Neural cell (in vitro differentiated cells): ENCODE measurements at regions not wholly inside any gene's neighbourhood (a gene's known extent, or its start where the extent isn't known, plus 50 kb on each side); places are given as distances from the start of the nearest gene placed in this dataset.

Source experiments
- H2AFZ ChIP-seq: fragments of 200-600, 300-800 bp; sonication (generic), shearing (Covaris generic); 2 replicates; pipeline ENCODE4 v1.6.0; 2014; ENCODE audit warnings: low read depth, mild to moderate bottlenecking, antibody characterized with exemption, low read length, moderate library complexity
- H3F3A ChIP-seq: fragments of 200-600 bp; shearing (Covaris generic); 2 replicates; pipeline ENCODE4 v1.6.1; 2016; ENCODE audit warnings: mild to moderate bottlenecking, moderate library complexity, mixed read lengths, antibody characterized with exemption, low read length; ENCODE audit not compliant: insufficient read depth, poor library complexity, severe bottlenecking
- H3K27ac ChIP-seq: fragments of 200-600, 300-800 bp; sonication (generic), shearing (Covaris generic); 2 replicates; pipeline ENCODE4 v1.5.1; 2014; ENCODE audit warnings: mild to moderate bottlenecking, low read length, moderate library complexity
- H3K27me3 ChIP-seq: fragments of 300-800, 200-600 bp; sonication (generic), shearing (Covaris generic); 2 replicates; pipeline ENCODE4 v1.6.0; 2014; ENCODE audit warnings: mild to moderate bottlenecking, low read depth, low read length, moderate library complexity; ENCODE audit not compliant: insufficient read depth
- H3K36me3 ChIP-seq: fragments of 300-800, 200-600 bp; sonication (generic), shearing (Covaris generic); 2 replicates; pipeline ENCODE4 v1.5.1; 2014; ENCODE audit warnings: mild to moderate bottlenecking, antibody characterized with exemption, low read length, moderate library complexity; ENCODE audit not compliant: insufficient read depth
- H3K4me2 ChIP-seq: fragments of 300-800, 200-600 bp; sonication (generic), shearing (Covaris generic); 2 replicates; pipeline ENCODE4 v1.6.0; 2014; ENCODE audit warnings: mild to moderate bottlenecking, low read length
- H3K4me3 ChIP-seq: fragments of 300-800, 200-600 bp; sonication (generic), shearing (Covaris generic); 2 replicates; pipeline ENCODE4 v1.5.1; 2014; ENCODE audit warnings: mild to moderate bottlenecking, low read length, moderate library complexity
- H3K79me2 ChIP-seq: fragments of 200-600 bp; shearing (Covaris generic); replicated peaks from 2 replicates; pipeline ENCODE4 v1.6.0; 2014; ENCODE audit warnings: mild to moderate bottlenecking, low read length, moderate library complexity; ENCODE audit not compliant: insufficient read depth
- H3K9ac ChIP-seq: fragments of 300-800, 200-600 bp; sonication (generic), shearing (Covaris generic); 2 replicates; pipeline ENCODE4 v1.6.1; 2016; ENCODE audit warnings: mild to moderate bottlenecking, low read length, mixed read lengths
- H3K9me2 ChIP-seq: fragments of 200-600 bp; shearing (Covaris generic); 2 replicates; pipeline ENCODE4 v1.6.1; 2016; ENCODE audit warnings: mild to moderate bottlenecking, low read length, mixed read lengths; ENCODE audit not compliant: insufficient read depth
- H3K9me3 ChIP-seq: fragments of 200-600, 300-800 bp; sonication (generic), shearing (Covaris generic); 2 replicates; pipeline ENCODE4 v1.6.1; 2016; ENCODE audit warnings: mild to moderate bottlenecking, mixed run types, low read length, moderate library complexity, mixed read lengths
- H4K20me1 ChIP-seq: fragments of 200-600 bp; shearing (Covaris generic); 2 replicates; pipeline ENCODE4 v1.6.1; 2016; ENCODE audit warnings: mild to moderate bottlenecking, mixed run types; ENCODE audit not compliant: insufficient read depth
- EP300 ChIP-seq: fragments of 450-650 bp; conservative IDR thresholded peaks from 2 replicates; pipeline ENCODE4 v1.6.1; 2014; ENCODE audit warnings: antibody characterized with exemption, mild to moderate bottlenecking, moderate library complexity; ENCODE audit not compliant: poor library complexity, severe bottlenecking
- EZH2 ChIP-seq: fragments of 200-600, 300-800 bp; shearing (Covaris generic), sonication (generic); IDR thresholded peaks from 2 replicates; pipeline ENCODE4 v1.6.1; 2014; ENCODE audit warnings: antibody characterized with exemption, low read length, borderline replicate concordance, mild to moderate bottlenecking; ENCODE audit not compliant: insufficient read depth, poor library complexity, severe bottlenecking
- MXI1 ChIP-seq: fragments of 450-650 bp; conservative IDR thresholded peaks from 2 replicates; pipeline ENCODE4 v1.6.1; 2014; ENCODE audit warnings: antibody characterized with exemption, mild to moderate bottlenecking; ENCODE audit not compliant: poor library complexity, severe bottlenecking
- POLR2AphosphoS5 ChIP-seq: IDR thresholded peaks from 2 replicates; pipeline ENCODE4 v1.6.1; 2012
- RAD21 ChIP-seq: fragments of 450-650 bp; conservative IDR thresholded peaks from 2 replicates; pipeline ENCODE4 v1.6.1; 2014; ENCODE audit warnings: antibody characterized with exemption, mild to moderate bottlenecking, moderate library complexity
- SMC3 ChIP-seq: fragments of 450-650 bp; conservative IDR thresholded peaks from 2 replicates; pipeline ENCODE4 v1.6.1; 2014; ENCODE audit warnings: antibody characterized with exemption, mild to moderate bottlenecking, moderate library complexity; ENCODE audit not compliant: poor library complexity
- TAF1 ChIP-seq: IDR thresholded peaks from 2 replicates; pipeline ENCODE4 v1.6.1; 2012; ENCODE audit warnings: low read depth
- TF ChIP-seq, protein P1 (sequence below): IDR thresholded peaks from 2 replicates; pipeline ENCODE4 v1.6.1; 2012; ENCODE audit warnings: borderline replicate concordance
- TF ChIP-seq, protein P2 (sequence below): fragments of 450-650 bp; IDR thresholded peaks from 2 replicates; pipeline ENCODE4 v1.5.1; 2014; ENCODE audit warnings: antibody characterized with exemption, mild to moderate bottlenecking, moderate library complexity; ENCODE audit not compliant: poor library complexity, severe bottlenecking

- Histone ChIP-seq H4K20me1 (no peaks in the 10 kb centered on the region), H3K27me3 (no peaks in the 10 kb centered on the region), H3K9me3 (no peaks in the 10 kb centered on the region), H3F3A (no peaks in the 10 kb centered on the region), H2AFZ (no peak overlapping the region), H3K36me3 (no peaks in the 10 kb centered on the region), H3K4me2 (no peak overlapping the region), H3K9ac (no peak overlapping the region), H3K4me3 (no peak overlapping the region), H3K79me2 (no peaks in the 10 kb centered on the region), H3K27ac (no peak overlapping the region), H3K9me2 (no peaks in the 10 kb centered on the region)
- TF ChIP-seq, protein P1, sequence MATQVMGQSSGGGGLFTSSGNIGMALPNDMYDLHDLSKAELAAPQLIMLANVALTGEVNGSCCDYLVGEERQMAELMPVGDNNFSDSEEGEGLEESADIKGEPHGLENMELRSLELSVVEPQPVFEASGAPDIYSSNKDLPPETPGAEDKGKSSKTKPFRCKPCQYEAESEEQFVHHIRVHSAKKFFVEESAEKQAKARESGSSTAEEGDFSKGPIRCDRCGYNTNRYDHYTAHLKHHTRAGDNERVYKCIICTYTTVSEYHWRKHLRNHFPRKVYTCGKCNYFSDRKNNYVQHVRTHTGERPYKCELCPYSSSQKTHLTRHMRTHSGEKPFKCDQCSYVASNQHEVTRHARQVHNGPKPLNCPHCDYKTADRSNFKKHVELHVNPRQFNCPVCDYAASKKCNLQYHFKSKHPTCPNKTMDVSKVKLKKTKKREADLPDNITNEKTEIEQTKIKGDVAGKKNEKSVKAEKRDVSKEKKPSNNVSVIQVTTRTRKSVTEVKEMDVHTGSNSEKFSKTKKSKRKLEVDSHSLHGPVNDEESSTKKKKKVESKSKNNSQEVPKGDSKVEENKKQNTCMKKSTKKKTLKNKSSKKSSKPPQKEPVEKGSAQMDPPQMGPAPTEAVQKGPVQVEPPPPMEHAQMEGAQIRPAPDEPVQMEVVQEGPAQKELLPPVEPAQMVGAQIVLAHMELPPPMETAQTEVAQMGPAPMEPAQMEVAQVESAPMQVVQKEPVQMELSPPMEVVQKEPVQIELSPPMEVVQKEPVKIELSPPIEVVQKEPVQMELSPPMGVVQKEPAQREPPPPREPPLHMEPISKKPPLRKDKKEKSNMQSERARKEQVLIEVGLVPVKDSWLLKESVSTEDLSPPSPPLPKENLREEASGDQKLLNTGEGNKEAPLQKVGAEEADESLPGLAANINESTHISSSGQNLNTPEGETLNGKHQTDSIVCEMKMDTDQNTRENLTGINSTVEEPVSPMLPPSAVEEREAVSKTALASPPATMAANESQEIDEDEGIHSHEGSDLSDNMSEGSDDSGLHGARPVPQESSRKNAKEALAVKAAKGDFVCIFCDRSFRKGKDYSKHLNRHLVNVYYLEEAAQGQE = no peak
- TF ChIP-seq EP300 (no peak), MXI1 (no peak), EZH2 (no peak), POLR2AphosphoS5 (no peak), TAF1 (no peak), SMC3 (no peak), RAD21 (no peak)
- TF ChIP-seq, protein P2, sequence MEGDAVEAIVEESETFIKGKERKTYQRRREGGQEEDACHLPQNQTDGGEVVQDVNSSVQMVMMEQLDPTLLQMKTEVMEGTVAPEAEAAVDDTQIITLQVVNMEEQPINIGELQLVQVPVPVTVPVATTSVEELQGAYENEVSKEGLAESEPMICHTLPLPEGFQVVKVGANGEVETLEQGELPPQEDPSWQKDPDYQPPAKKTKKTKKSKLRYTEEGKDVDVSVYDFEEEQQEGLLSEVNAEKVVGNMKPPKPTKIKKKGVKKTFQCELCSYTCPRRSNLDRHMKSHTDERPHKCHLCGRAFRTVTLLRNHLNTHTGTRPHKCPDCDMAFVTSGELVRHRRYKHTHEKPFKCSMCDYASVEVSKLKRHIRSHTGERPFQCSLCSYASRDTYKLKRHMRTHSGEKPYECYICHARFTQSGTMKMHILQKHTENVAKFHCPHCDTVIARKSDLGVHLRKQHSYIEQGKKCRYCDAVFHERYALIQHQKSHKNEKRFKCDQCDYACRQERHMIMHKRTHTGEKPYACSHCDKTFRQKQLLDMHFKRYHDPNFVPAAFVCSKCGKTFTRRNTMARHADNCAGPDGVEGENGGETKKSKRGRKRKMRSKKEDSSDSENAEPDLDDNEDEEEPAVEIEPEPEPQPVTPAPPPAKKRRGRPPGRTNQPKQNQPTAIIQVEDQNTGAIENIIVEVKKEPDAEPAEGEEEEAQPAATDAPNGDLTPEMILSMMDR = no peak
Measured at GRCh38 chr7:46202379-46202778, 281.3 kb upstream of the IGFBP3 start.

- H3K4me2 ChIP-seq = no peak overlapping the region
- no peaks in the 10 kb centered on the region for H3K36me3 ChIP-seq
- H3K4me3 ChIP-seq = no peak overlapping the region
- H3K79me2 ChIP-seq = no peaks in the 10 kb centered on the region
- no peak overlapping the region for H3K9ac ChIP-seq
- no peak overlapping the region for H3K27ac ChIP-seq
- H3K27me3 ChIP-seq = no peaks in the 10 kb centered on the region
- H3K9me2 ChIP-seq = no peaks in the 10 kb centered on the region
- H3F3A ChIP-seq = no peaks in the 10 kb centered on the region
- H2AFZ ChIP-seq = no peak overlapping the region
- H4K20me1 ChIP-seq = no peaks in the 10 kb centered on the region
- TF ChIP-seq, protein P2 = no peak
- no peaks in the 10 kb centered on the region for H3K9me3 ChIP-seq
Measured at GRCh38 chr7:46201961-46202360, 280.9 kb upstream of the IGFBP3 start.
